A549 (cell line): ENCODE measurements at regions not wholly inside any gene's neighbourhood (a gene's known extent, or its start where the extent isn't known, plus 50 kb on each side); places are given as distances from the start of the nearest gene placed in this dataset.

ENCODE experiments used
- ATAC-seq, 2 experiments: fragments of 200-7000 bp in 1 of 2; fragments of >200 bp in 1 of 2; cut with Nextera tagmentation in 1 of 2; cut with Tn5 transposase in 1 of 2; 3 replicates each; pipeline versions ENCODE4 v1.8.0 to v1.9.1; 2018 to 2020; ENCODE audit warnings: mild to moderate bottlenecking in 1 of 2, moderate library complexity in 1 of 2
- CTCF ChIA-PET: fragments of 300-600 bp; sonication (Branson Sonifier 250); formaldehyde crosslinking; extraction: SDS; loops from one replicate; lab custom pipeline; 2021; ENCODE audit warnings: antibody characterized with exemption, inconsistent platforms; lab: Yijun Ruan, JAX
- POLR2A ChIA-PET: fragments of 350-600 bp; formaldehyde crosslinking; extraction: SDS; loops from one replicate; lab custom pipeline; 2021; ENCODE audit warnings: antibody characterized with exemption, inconsistent platforms; lab: Yijun Ruan, JAX
- DNase-seq, 2 experiments: peaks; one replicate each; pipeline versions ENCODE4 v3.0.0 to v3.0.0-alpha.2; 2011 to 2016; ENCODE audit warnings: low read depth in 1 of 2, low spot score in 1 of 2
- FAIRE-seq: peaks from 2 replicates; lab custom pipeline; 2011; peaks lifted over from hg19 to GRCh38; lab: Jason Lieb, UNC
- H3K27ac ChIP-seq, 2 experiments: fragments of >200 bp; sonication (Bioruptor Twin); formaldehyde crosslinking; 3 replicates each; pipeline ENCODE4 v1.5.1; 2016 to 2017
- H3K4me1 ChIP-seq: fragments of >200 bp; sonication (Bioruptor Twin); formaldehyde crosslinking; 3 replicates; pipeline ENCODE4 v1.6.1; 2016
- H3K4me2 ChIP-seq: fragments of >200 bp; sonication (Bioruptor Twin); formaldehyde crosslinking; 3 replicates; pipeline ENCODE4 v1.6.1; 2016
- H3K4me3 ChIP-seq: fragments of >200 bp; sonication (Bioruptor Twin); formaldehyde crosslinking; 3 replicates; pipeline ENCODE4 v1.5.1; 2016
- H3K9me3 ChIP-seq: fragments of >200 bp; sonication (Bioruptor Twin); formaldehyde crosslinking; 3 replicates; pipeline ENCODE4 v1.6.1; 2016
- BHLHE40 ChIP-seq: IDR thresholded peaks from 2 replicates; pipeline ENCODE4 v1.6.1; 2012; ENCODE audit warnings: low read depth, low read length, inconsistent platforms
- CEBPB ChIP-seq, 2 experiments: fragments of >200 bp in 1 of 2; sonication (Bioruptor Twin) in 1 of 2; formaldehyde crosslinking in 1 of 2; IDR thresholded peaks; 2 replicates each; pipeline ENCODE4 v1.6.1; 2012 to 2016
- CHD2 ChIP-seq: fragments of 150-350 bp; IDR thresholded peaks from 2 replicates; pipeline ENCODE4 v1.6.1; 2014; ENCODE audit warnings: low read length; ENCODE audit not compliant: partially characterized antibody
- CHD4 ChIP-seq: fragments of 200-600 bp; sonication (generic); IDR thresholded peaks from 2 replicates; pipeline ENCODE4 v1.6.1; 2016; ENCODE audit warnings: antibody characterized with exemption, mild to moderate bottlenecking, borderline replicate concordance
- EHF ChIP-seq: fragments of 250-450 bp; sonication (Bioruptor Pico); IDR thresholded peaks from 2 replicates; pipeline ENCODE4 v1.5.0; 2020; ENCODE audit warnings: mild to moderate bottlenecking
- EP300 ChIP-seq, 2 experiments: fragments of >200 bp; sonication (Bioruptor Twin); formaldehyde crosslinking; IDR thresholded peaks; 2 replicates in 1 of 2; 3 replicates in 1 of 2; pipeline ENCODE4 v1.6.1; 2016 to 2017
- ESRRA ChIP-seq: fragments of 150-350 bp; IDR thresholded peaks from 2 replicates; pipeline ENCODE4 v1.6.1; 2014; ENCODE audit warnings: mild to moderate bottlenecking, low read length, borderline replicate concordance
- FOSL2 ChIP-seq, 2 experiments: fragments of 450-650 bp in 1 of 2; fragments of >200 bp in 1 of 2; sonication (Bioruptor Twin) in 1 of 2; formaldehyde crosslinking; IDR thresholded peaks; 2 replicates each; pipeline versions ENCODE4 v1.5.0 to v1.6.1; 2016 to 2020; ENCODE audit warnings: mild to moderate bottlenecking in 1 of 2, moderate library complexity in 1 of 2
- GATA3 ChIP-seq: IDR thresholded peaks from 2 replicates; pipeline ENCODE4 v1.6.1; 2012; ENCODE audit warnings: borderline replicate concordance
- HDAC2 ChIP-seq: fragments of 200-600 bp; sonication (generic); IDR thresholded peaks from 2 replicates; pipeline ENCODE4 v1.6.1; 2016
- HOXB5 ChIP-seq: fragments of 250-450 bp; sonication (Bioruptor Pico); IDR thresholded peaks from 2 replicates; pipeline ENCODE4 v1.5.0; 2020; ENCODE audit warnings: mild to moderate bottlenecking, moderate library complexity
- JUN ChIP-seq, 2 experiments: fragments of >200 bp; sonication (Bioruptor Twin); formaldehyde crosslinking; IDR thresholded peaks; 2 replicates in 1 of 2; 3 replicates in 1 of 2; pipeline ENCODE4 v1.6.1; 2016 to 2017
- NR3C1 ChIP-seq: fragments of >200 bp; sonication (Bioruptor Twin); formaldehyde crosslinking; IDR thresholded peaks from 3 replicates; pipeline ENCODE4 v1.6.1; 2017
- RARB ChIP-seq: fragments of 250-450 bp; sonication (Bioruptor Pico); IDR thresholded peaks from 2 replicates; pipeline ENCODE4 v1.8.0; 2021; ENCODE audit warnings: mild to moderate bottlenecking, moderate library complexity
- RFX5 ChIP-seq: fragments of 450-650 bp; IDR thresholded peaks from 2 replicates; pipeline ENCODE4 v1.7.1; 2014; ENCODE audit warnings: antibody characterized with exemption, mild to moderate bottlenecking, moderate library complexity
- SMC3 ChIP-seq: fragments of >200 bp; sonication (Bioruptor Twin); formaldehyde crosslinking; IDR thresholded peaks from 3 replicates; pipeline ENCODE4 v1.6.1; 2018; ENCODE audit warnings: inconsistent platforms
- TFCP2L1 ChIP-seq: fragments of 250-450 bp; sonication (Bioruptor Pico); IDR thresholded peaks from 2 replicates; pipeline ENCODE4 v1.5.0; 2021; ENCODE audit warnings: mild to moderate bottlenecking
- TP53 ChIP-seq: fragments of 250-450 bp; sonication (Bioruptor Pico); IDR thresholded peaks from 2 replicates; pipeline ENCODE4 v1.5.0; 2021; ENCODE audit warnings: mild to moderate bottlenecking, moderate library complexity
- ZC3H11A ChIP-seq: fragments of 450-650 bp; IDR thresholded peaks from 2 replicates; pipeline ENCODE4 v1.6.1; 2014; ENCODE audit warnings: antibody characterized with exemption, mild to moderate bottlenecking
- ZFP36 ChIP-seq: fragments of 450-650 bp; IDR thresholded peaks from 2 replicates; pipeline ENCODE4 v1.6.1; 2014; ENCODE audit warnings: borderline replicate concordance; ENCODE audit not compliant: partially characterized antibody
- WGBS: methylation state at CpG from one replicate; pipeline ENCODE4 v1.1.6; 2017; ENCODE audit errors: missing lambda C conversion rate; 5-methylcytosine and 5-hydroxymethylcytosine counted together
- TF ChIP-seq, protein P1 (sequence below): fragments of >200 bp; sonication (Bioruptor Twin); formaldehyde crosslinking; IDR thresholded peaks from 2 replicates; pipeline ENCODE4 v1.6.1; 2016
- TF ChIP-seq, protein P2 (sequence below): fragments of 250-450 bp; sonication (Bioruptor Pico); IDR thresholded peaks from 2 replicates; pipeline ENCODE4 v1.5.0; 2020; ENCODE audit warnings: low read depth, mild to moderate bottlenecking, moderate library complexity
- TF ChIP-seq, protein P3 (sequence below): IDR thresholded peaks from 2 replicates; pipeline ENCODE4 v1.6.1; 2012
- TF ChIP-seq, protein P4 (sequence below): fragments of >200 bp; sonication (Bioruptor Twin); formaldehyde crosslinking; IDR thresholded peaks from 3 replicates; pipeline ENCODE4 v1.6.1; 2016

DNA sequence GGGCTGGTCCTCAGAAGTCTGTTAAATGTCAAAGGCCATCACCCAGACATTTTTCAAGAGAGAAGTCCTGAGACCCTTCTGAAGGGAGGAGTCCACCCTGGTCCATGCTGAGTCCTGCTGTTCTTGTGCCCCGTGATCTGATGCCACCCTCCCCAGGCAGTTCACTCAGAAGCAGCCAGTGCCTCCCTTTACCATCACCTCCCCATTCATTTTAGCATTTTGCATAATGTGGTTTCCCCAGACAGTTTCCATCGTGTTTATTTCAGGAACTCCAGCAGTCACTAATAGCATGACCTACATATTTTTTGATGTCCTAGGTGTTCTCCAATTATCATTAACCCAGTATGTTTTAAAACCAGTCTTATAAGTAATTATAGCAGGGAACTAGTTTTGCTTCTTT lies 353.0 kb upstream of the CDH5 start:
- Histone ChIP-seq H3K4me3 (no peak overlapping the region), H3K4me1 (no peaks in the 10 kb centered on the region), H3K9me3 (no peaks in the 10 kb centered on the region), H3K4me2 (no peak overlapping the region), H3K27ac (no peak overlapping the region)
- no peak for ATAC-seq
- ChIA-PET CTCF (interaction anchor here (0.7 kb wide), 1 partner anchor 11 kb away, joined by 3 read pairs; no protein-coding TSS in a partner anchor), POLR2A (no interaction called here)
- no peak for DNase-seq
- no peak for TF ChIP-seq BHLHE40
- no peak for TF ChIP-seq RFX5
- TF ChIP-seq, protein P1, sequence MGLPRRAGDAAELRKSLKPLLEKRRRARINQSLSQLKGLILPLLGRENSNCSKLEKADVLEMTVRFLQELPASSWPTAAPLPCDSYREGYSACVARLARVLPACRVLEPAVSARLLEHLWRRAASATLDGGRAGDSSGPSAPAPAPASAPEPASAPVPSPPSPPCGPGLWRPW, result no peak
- TF ChIP-seq CHD2, result no peak
- TF ChIP-seq, protein P2, sequence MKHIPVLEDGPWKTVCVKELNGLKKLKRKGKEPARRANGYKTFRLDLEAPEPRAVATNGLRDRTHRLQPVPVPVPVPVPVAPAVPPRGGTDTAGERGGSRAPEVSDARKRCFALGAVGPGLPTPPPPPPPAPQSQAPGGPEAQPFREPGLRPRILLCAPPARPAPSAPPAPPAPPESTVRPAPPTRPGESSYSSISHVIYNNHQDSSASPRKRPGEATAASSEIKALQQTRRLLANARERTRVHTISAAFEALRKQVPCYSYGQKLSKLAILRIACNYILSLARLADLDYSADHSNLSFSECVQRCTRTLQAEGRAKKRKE (CRISPR knock-in tag), result no peak
- TF ChIP-seq CEBPB (IDR thresholded peaks at IDR 0.05), result no peak
- TF ChIP-seq FOSL2 (IDR thresholded peaks at IDR 0.05), result no peak
- no peak for TF ChIP-seq FOSL2 (CRISPR knock-in tag; IDR thresholded peaks at IDR 0.05)
- TF ChIP-seq ESRRA, result no peak
- no peak for TF ChIP-seq ZC3H11A
- TF ChIP-seq, protein P3, sequence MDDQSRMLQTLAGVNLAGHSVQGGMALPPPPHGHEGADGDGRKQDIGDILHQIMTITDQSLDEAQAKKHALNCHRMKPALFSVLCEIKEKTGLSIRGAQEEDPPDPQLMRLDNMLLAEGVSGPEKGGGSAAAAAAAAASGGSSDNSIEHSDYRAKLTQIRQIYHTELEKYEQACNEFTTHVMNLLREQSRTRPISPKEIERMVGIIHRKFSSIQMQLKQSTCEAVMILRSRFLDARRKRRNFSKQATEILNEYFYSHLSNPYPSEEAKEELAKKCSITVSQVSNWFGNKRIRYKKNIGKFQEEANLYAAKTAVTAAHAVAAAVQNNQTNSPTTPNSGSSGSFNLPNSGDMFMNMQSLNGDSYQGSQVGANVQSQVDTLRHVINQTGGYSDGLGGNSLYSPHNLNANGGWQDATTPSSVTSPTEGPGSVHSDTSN, result no peak
- TF ChIP-seq HDAC2, result no peak
- FAIRE-seq, result no peak
- whole genome bisulfite sequencing, result 1% methylated on average over 2 of the region's 2 CpGs

DNA sequence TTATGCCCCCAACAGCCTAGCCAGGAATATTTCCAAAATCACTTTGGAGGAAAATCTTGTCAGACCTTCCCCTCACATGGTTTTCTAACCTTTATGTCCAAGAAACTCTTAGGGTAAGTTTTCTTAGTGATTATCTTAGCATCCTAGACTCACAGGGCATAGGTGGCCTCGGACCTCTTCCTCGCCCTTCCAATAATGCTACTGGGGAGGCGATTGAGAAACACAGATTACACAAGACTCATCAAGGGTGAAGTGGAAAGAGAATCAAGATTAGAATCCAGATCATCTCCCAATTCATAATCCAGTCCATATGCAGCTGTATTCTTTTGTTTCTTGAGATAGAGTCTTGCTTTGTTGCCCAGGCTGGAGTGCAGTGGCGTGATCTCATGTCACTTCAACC lies 358.4 kb upstream of the CDH5 start:
- WGBS, result 19% methylated on average over 4 of the region's 4 CpGs
- CTCF ChIA-PET, result no interaction called here
- FAIRE-seq (no peak), ATAC-seq (no peak), DNase-seq (no peak)
- POLR2A ChIA-PET, result no interaction called here
- TF ChIP-seq ZFP36 (no peak), CHD4 (no peak)
- TF ChIP-seq, protein P2 (CRISPR knock-in tag), result no peak
- TF ChIP-seq, protein P4, sequence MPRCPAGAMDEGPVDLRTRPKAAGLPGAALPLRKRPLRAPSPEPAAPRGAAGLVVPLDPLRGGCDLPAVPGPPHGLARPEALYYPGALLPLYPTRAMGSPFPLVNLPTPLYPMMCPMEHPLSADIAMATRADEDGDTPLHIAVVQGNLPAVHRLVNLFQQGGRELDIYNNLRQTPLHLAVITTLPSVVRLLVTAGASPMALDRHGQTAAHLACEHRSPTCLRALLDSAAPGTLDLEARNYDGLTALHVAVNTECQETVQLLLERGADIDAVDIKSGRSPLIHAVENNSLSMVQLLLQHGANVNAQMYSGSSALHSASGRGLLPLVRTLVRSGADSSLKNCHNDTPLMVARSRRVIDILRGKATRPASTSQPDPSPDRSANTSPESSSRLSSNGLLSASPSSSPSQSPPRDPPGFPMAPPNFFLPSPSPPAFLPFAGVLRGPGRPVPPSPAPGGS, result no peak
- Histone ChIP-seq H3K27ac (no peak overlapping the region), H3K9me3 (no peaks in the 10 kb centered on the region), H3K4me1 (no peaks in the 10 kb centered on the region), H3K4me2 (no peak overlapping the region), H3K4me3 (no peak overlapping the region)

DNA sequence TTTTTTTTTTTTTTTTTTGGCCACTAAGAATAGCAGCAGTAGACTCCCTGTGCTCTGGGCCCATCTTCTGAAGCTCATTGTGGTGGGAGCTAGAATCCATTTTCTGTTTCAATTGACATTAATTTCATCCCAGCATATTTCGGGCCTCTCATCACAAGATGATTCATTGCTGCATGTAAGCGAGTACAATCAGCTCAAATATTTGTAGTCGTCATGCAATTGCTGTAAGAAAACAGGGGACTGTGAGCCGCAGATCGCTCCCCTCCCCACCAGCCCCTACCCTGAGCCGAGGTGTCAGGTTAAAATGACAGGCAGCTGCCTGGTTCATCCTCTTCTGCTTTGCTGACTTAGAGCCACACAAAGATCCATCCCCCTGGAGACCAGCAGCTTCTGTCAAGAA lies 358.8 kb upstream of the CDH5 start:
- ChIA-PET POLR2A (no interaction called here), CTCF (interaction anchor here (0.6 kb wide), 1 partner anchor 215 kb away, joined by 5 read pairs; no protein-coding TSS in a partner anchor)
- no peaks in the 10 kb centered on the region for H3K9me3 ChIP-seq
- H3K4me3 ChIP-seq, result no peak overlapping the region
- H3K27ac ChIP-seq, result no peak overlapping the region
- TF ChIP-seq TP53 (CRISPR knock-in tag), result no peak
- TF ChIP-seq SMC3, result no peak
- no peak for TF ChIP-seq EHF
- TF ChIP-seq RARB (CRISPR knock-in tag), result no peak
- TF ChIP-seq, protein P1, result no peak
- no peak for TF ChIP-seq NR3C1
- no peak for TF ChIP-seq RFX5
- TF ChIP-seq EP300 (IDR thresholded peaks at IDR 0.05), result no peak
- TF ChIP-seq HOXB5 (CRISPR knock-in tag), result no peak
- TF ChIP-seq JUN (IDR thresholded peaks at IDR 0.05), result no peak
- no peak for TF ChIP-seq GATA3
- no peak for TF ChIP-seq TFCP2L1
- H3K4me2 ChIP-seq, result no peak overlapping the region
- DNase-seq (no peak), FAIRE-seq (no peak), ATAC-seq (no peak)
- H3K4me1 ChIP-seq, result no peaks in the 10 kb centered on the region
- 10% methylated on average over 6 of the region's 6 CpGs for WGBS
